Mammary epithelial cell (primary cell): ENCODE measurements at regions not wholly inside any gene's neighbourhood (a gene's known extent, or its start where the extent isn't known, plus 50 kb on each side); places are given as distances from the start of the nearest gene placed in this dataset.

Experiments
- EZH2 ChIP-seq: IDR thresholded peaks from 2 replicates; pipeline ENCODE4 v1.6.1; 2012; ENCODE audit warnings: low read length, inconsistent platforms, borderline replicate concordance
- TF ChIP-seq, protein P1 (sequence below), 2 donors: IDR thresholded peaks in 1 of 2; conservative IDR thresholded peaks in 1 of 2; 2 replicates each; pipeline ENCODE4 v1.5.1; 2011 to 2012; ENCODE audit warnings: inconsistent platforms in 2 of 2, low read length in 2 of 2, mild to moderate bottlenecking in 2 of 2, control low read depth in 1 of 2, low read depth in 1 of 2; ENCODE audit not compliant: insufficient read depth in 1 of 2; ENCODE audit errors: extremely low read depth in 1 of 2

DNA sequence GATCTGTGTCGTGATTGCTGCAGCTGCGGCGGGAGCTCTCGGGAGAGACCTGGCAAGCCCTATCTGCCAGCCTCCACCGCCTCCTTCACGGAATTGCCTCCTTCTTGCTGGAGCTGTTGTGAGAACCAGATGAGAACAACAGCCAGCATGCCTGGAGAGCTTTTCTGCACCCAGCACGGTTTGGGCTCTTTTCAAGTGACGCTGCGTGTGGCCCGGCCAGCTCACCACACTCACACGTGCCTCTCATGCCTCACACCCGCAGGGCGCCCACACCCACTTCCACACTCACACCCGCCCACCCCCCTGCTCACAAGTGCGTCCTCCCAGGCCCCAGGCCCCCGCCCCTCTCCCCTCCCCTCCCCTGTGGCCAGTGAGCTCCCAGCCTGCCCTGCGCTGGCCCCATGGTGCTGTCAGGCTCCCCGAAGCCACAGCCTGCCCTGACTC is 135.7 kb upstream of the RUNX3 start:
- TF ChIP-seq, protein P1, sequence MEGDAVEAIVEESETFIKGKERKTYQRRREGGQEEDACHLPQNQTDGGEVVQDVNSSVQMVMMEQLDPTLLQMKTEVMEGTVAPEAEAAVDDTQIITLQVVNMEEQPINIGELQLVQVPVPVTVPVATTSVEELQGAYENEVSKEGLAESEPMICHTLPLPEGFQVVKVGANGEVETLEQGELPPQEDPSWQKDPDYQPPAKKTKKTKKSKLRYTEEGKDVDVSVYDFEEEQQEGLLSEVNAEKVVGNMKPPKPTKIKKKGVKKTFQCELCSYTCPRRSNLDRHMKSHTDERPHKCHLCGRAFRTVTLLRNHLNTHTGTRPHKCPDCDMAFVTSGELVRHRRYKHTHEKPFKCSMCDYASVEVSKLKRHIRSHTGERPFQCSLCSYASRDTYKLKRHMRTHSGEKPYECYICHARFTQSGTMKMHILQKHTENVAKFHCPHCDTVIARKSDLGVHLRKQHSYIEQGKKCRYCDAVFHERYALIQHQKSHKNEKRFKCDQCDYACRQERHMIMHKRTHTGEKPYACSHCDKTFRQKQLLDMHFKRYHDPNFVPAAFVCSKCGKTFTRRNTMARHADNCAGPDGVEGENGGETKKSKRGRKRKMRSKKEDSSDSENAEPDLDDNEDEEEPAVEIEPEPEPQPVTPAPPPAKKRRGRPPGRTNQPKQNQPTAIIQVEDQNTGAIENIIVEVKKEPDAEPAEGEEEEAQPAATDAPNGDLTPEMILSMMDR (conservative IDR thresholded peaks at IDR 0.05 in 1 of 2, IDR thresholded peaks at IDR 0.05 in 1 of 2; ENCODE audit: extremely low read depth in 1 of 2, insufficient read depth in 1 of 2, low read depth in 1 of 2, low read length in 2 of 2) = no peak
- no peak for TF ChIP-seq EZH2
